Rectal smooth muscle tissue (tissue), 1 donor: ENCODE measurements at regions not wholly inside any gene's neighbourhood (a gene's known extent, or its start where the extent isn't known, plus 50 kb on each side); places are given as distances from the start of the nearest gene placed in this dataset.

Experiments used
- H3K27ac ChIP-seq: one replicate; pipeline ENCODE4 v1.7.0; 2013; ENCODE audit warnings: low read depth, low read length, inconsistent platforms
- H3K27me3 ChIP-seq: one replicate; pipeline ENCODE4 v1.7.0; 2013; ENCODE audit warnings: low read length; ENCODE audit not compliant: control insufficient read depth, insufficient read depth
- H3K36me3 ChIP-seq: one replicate; pipeline ENCODE4 v1.7.0; 2013; ENCODE audit warnings: low read length; ENCODE audit not compliant: control insufficient read depth, insufficient read depth
- H3K4me1 ChIP-seq: one replicate; pipeline ENCODE4 v1.7.0; 2013; ENCODE audit warnings: low read length; ENCODE audit not compliant: control insufficient read depth, insufficient read depth
- H3K4me3 ChIP-seq: one replicate; pipeline ENCODE4 v1.7.0; 2013; ENCODE audit warnings: low read length
- H3K9ac ChIP-seq: one replicate; pipeline ENCODE4 v1.7.0; 2013; ENCODE audit warnings: low read length

GRCh38 chr3:168653255-168653654 is 557.5 kb upstream of the GOLIM4 start:
- Histone ChIP-seq H3K27ac (no peak overlapping the region), H3K36me3 (no peaks in the 10 kb centered on the region), H3K27me3 (no peaks in the 10 kb centered on the region), H3K4me1 (no peaks in the 10 kb centered on the region), H3K4me3 (no peak overlapping the region), H3K9ac (no peak overlapping the region)

GRCh38 chr3:168648321-168648720 is 552.6 kb upstream of the GOLIM4 start:
- Histone ChIP-seq H3K27me3 (no peaks in the 10 kb centered on the region), H3K9ac (no peak overlapping the region), H3K36me3 (no peaks in the 10 kb centered on the region), H3K4me1 (no peaks in the 10 kb centered on the region), H3K27ac (no peak overlapping the region), H3K4me3 (no peak overlapping the region)

- no peak overlapping the region for H3K4me3 ChIP-seq
- H3K4me1 ChIP-seq: no peaks in the 10 kb centered on the region
- no peaks in the 10 kb centered on the region for H3K36me3 ChIP-seq
- no peaks in the 10 kb centered on the region for H3K27me3 ChIP-seq
- H3K27ac ChIP-seq: no peak overlapping the region
- no peak overlapping the region for H3K9ac ChIP-seq
These were observed 551.9 kb upstream of the GOLIM4 start for GRCh38 chr3:168647582-168647981.

GRCh38 chr3:168645180-168645579 is 549.5 kb upstream of the GOLIM4 start:
- Histone ChIP-seq H3K36me3 (no peaks in the 10 kb centered on the region), H3K4me3 (no peak overlapping the region), H3K27me3 (no peaks in the 10 kb centered on the region), H3K4me1 (no peaks in the 10 kb centered on the region), H3K9ac (no peak overlapping the region), H3K27ac (no peak overlapping the region)

GRCh38 chr3:168628549-168628948 is 532.8 kb upstream of the GOLIM4 start:
- no peaks in the 10 kb centered on the region for H3K36me3 ChIP-seq
- H3K4me3 ChIP-seq: no peak overlapping the region
- H3K27me3 ChIP-seq: no peaks in the 10 kb centered on the region
- H3K4me1 ChIP-seq: no peaks in the 10 kb centered on the region
- no peak overlapping the region for H3K27ac ChIP-seq
- H3K9ac ChIP-seq: no peak overlapping the region

GRCh38 chr3:168625477-168625876 is 529.8 kb upstream of the GOLIM4 start:
- Histone ChIP-seq H3K36me3 (no peaks in the 10 kb centered on the region), H3K27ac (no peak overlapping the region), H3K4me3 (no peak overlapping the region), H3K9ac (no peak overlapping the region), H3K4me1 (no peaks in the 10 kb centered on the region), H3K27me3 (no peaks in the 10 kb centered on the region)

- Histone ChIP-seq H3K4me1 (no peaks in the 10 kb centered on the region), H3K9ac (no peak overlapping the region), H3K27me3 (no peaks in the 10 kb centered on the region), H3K36me3 (no peaks in the 10 kb centered on the region), H3K4me3 (no peak overlapping the region), H3K27ac (no peak overlapping the region)
These were observed 529.2 kb upstream of the GOLIM4 start for GRCh38 chr3:168624892-168625448.

GRCh38 chr3:168624195-168624594 is 528.5 kb upstream of the GOLIM4 start:
- H3K4me1 ChIP-seq: no peaks in the 10 kb centered on the region
- H3K9ac ChIP-seq: no peak overlapping the region
- H3K36me3 ChIP-seq: no peaks in the 10 kb centered on the region
- H3K27me3 ChIP-seq: no peaks in the 10 kb centered on the region
- H3K27ac ChIP-seq: no peak overlapping the region
- no peak overlapping the region for H3K4me3 ChIP-seq

GRCh38 chr3:168622795-168623194 is 527.1 kb upstream of the GOLIM4 start:
- H3K27ac ChIP-seq: no peak overlapping the region
- no peaks in the 10 kb centered on the region for H3K36me3 ChIP-seq
- no peak overlapping the region for H3K9ac ChIP-seq
- no peak overlapping the region for H3K4me3 ChIP-seq
- no peaks in the 10 kb centered on the region for H3K27me3 ChIP-seq
- no peaks in the 10 kb centered on the region for H3K4me1 ChIP-seq

GRCh38 chr3:168620854-168621253 is 525.1 kb upstream of the GOLIM4 start:
- no peaks in the 10 kb centered on the region for H3K4me1 ChIP-seq
- H3K27me3 ChIP-seq: no peaks in the 10 kb centered on the region
- H3K36me3 ChIP-seq: no peaks in the 10 kb centered on the region
- no peak overlapping the region for H3K9ac ChIP-seq
- H3K4me3 ChIP-seq: no peak overlapping the region
- no peak overlapping the region for H3K27ac ChIP-seq

- H3K4me1 ChIP-seq: no peaks in the 10 kb centered on the region
- H3K27ac ChIP-seq: no peak overlapping the region
- no peaks in the 10 kb centered on the region for H3K27me3 ChIP-seq
- no peaks in the 10 kb centered on the region for H3K36me3 ChIP-seq
- H3K4me3 ChIP-seq: no peak overlapping the region
- H3K9ac ChIP-seq: no peak overlapping the region
These were observed 523.2 kb upstream of the GOLIM4 start for GRCh38 chr3:168618827-168619470.

- Histone ChIP-seq H3K4me1 (no peaks in the 10 kb centered on the region), H3K4me3 (no peak overlapping the region), H3K27me3 (no peaks in the 10 kb centered on the region), H3K9ac (no peak overlapping the region), H3K27ac (no peak overlapping the region), H3K36me3 (no peaks in the 10 kb centered on the region)
These were observed 521.9 kb upstream of the GOLIM4 start for GRCh38 chr3:168617658-168618057.

- Histone ChIP-seq H3K9ac (no peak overlapping the region), H3K27ac (no peak overlapping the region), H3K27me3 (no peaks in the 10 kb centered on the region), H3K4me1 (no peaks in the 10 kb centered on the region), H3K36me3 (no peaks in the 10 kb centered on the region), H3K4me3 (no peak overlapping the region)
These were observed 521.2 kb upstream of the GOLIM4 start for GRCh38 chr3:168616915-168617314.
